ENCODE measurements at regions not wholly inside any gene's neighbourhood (a gene's known extent, or its start where the extent isn't known, plus 50 kb on each side); places are given as distances from the start of the nearest gene placed in this dataset.

GRCh38 chr1:36591278-36591677, 108.6 kb upstream of the CSF3R start:
- no peak for TF ChIP-seq POLR2A (IDR thresholded peaks at IDR 0.05; ENCODE audit: low read length)
- TF ChIP-seq GATA1 (IDR thresholded peaks at IDR 0.05; ENCODE audit: low read depth, low read length), result no peak

All from erythroblast (primary cell).